K562 (cell line): ENCODE measurements at regions not wholly inside any gene's neighbourhood (a gene's known extent, or its start where the extent isn't known, plus 50 kb on each side); places are given as distances from the start of the nearest gene placed in this dataset.

Experiments used
- ATAC-seq: fragments of 200-7000 bp; cut with Tn5 transposase; 3 replicates; pipeline ENCODE4 v1.9.1; 2020; ENCODE audit warnings: moderate library complexity
- BruUV-seq: library from RNA; stranded (reverse); fragments of 400-500 nt; replicated peaks from 2 replicates; lab custom pipeline; 2021; lab: Mats Ljungman, UMichigan
- CTCF ChIA-PET: fragments of 300-600 bp; formaldehyde crosslinking; extraction: SDS; loops from one replicate; lab custom pipeline; 2021; ENCODE audit warnings: low intra/inter-chr PET ratio; lab: Yijun Ruan, JAX
- POLR2A ChIA-PET: fragments of 300-600, 350-650 bp; sonication (Branson Sonifier 250); formaldehyde crosslinking; extraction: SDS; loops from one replicate; lab custom pipeline; 2021; ENCODE audit warnings: antibody characterized with exemption, inconsistent platforms; lab: Yijun Ruan, JAX
- DNase-seq, 4 experiments: peaks; one replicate each; pipeline versions ENCODE4 v3.0.0 to v3.0.0-alpha.2; 2011 to 2018; ENCODE audit warnings: low spot score in 3 of 4, mixed read lengths in 3 of 4; ENCODE audit errors: extremely low read depth in 1 of 4
- FAIRE-seq: peaks from 2 replicates; lab custom pipeline; 2011; peaks lifted over from hg19 to GRCh38; lab: Jason Lieb, UNC
- H2AFZ ChIP-seq: 2 replicates; pipeline ENCODE4 v1.6.0; 2011; ENCODE audit warnings: low read depth, low read length, control low read depth, inconsistent platforms
- H3K27ac ChIP-seq: fragments of 200-600 bp; 3 replicates; pipeline ENCODE4 v1.8.0; 2011; ENCODE audit warnings: low read depth, mild to moderate bottlenecking, control low read depth, inconsistent platforms, low read length, moderate library complexity, mixed read lengths; ENCODE audit errors: extremely low read depth
- H3K27me3 ChIP-seq, 2 experiments: fragments of 300-600 bp in 1 of 2; 2 replicates in 1 of 2; 3 replicates in 1 of 2; pipeline versions ENCODE4 v1.6.0 to v1.8.0; 2011; ENCODE audit warnings: inconsistent platforms in 2 of 2, low read length in 2 of 2, mild to moderate bottlenecking in 1 of 2, mixed read lengths in 1 of 2, moderate library complexity in 1 of 2; ENCODE audit not compliant: control insufficient read depth in 2 of 2, insufficient read depth in 2 of 2
- H3K36me3 ChIP-seq: fragments of 300-600 bp; 3 replicates; pipeline ENCODE4 v1.8.0; 2011; ENCODE audit warnings: mild to moderate bottlenecking, low read length, inconsistent platforms; ENCODE audit not compliant: control insufficient read depth, insufficient read depth
- H3K4me1 ChIP-seq, 2 experiments: fragments of 200-600 bp in 1 of 2; replicated peaks in 1 of 2; 2 replicates in 1 of 2; 3 replicates in 1 of 2; pipeline versions ENCODE4 v1.5.1 to v1.8.0; 2011; ENCODE audit warnings: inconsistent platforms in 2 of 2, low read length in 2 of 2, mild to moderate bottlenecking in 1 of 2, mixed read lengths in 1 of 2, moderate library complexity in 1 of 2; ENCODE audit not compliant: control insufficient read depth in 2 of 2, insufficient read depth in 2 of 2
- H3K4me2 ChIP-seq: 2 replicates; pipeline ENCODE4 v1.6.1; 2011; ENCODE audit warnings: low read length, control low read depth, inconsistent platforms, mixed read lengths; ENCODE audit not compliant: insufficient read depth
- H3K4me3 ChIP-seq: fragments of 200-600 bp; sonication (generic), shearing (Covaris generic); 2 replicates; pipeline ENCODE4 v1.5.1; 2016; ENCODE audit warnings: control low read depth, inconsistent platforms
- H3K79me2 ChIP-seq: fragments of 200-600 bp; 3 replicates; pipeline ENCODE4 v1.8.0; 2011; ENCODE audit warnings: low read length, inconsistent platforms; ENCODE audit not compliant: control insufficient read depth, insufficient read depth
- H3K9ac ChIP-seq, 2 experiments: 2 replicates each; pipeline versions ENCODE4 v1.6.0 to v1.6.1; 2011; ENCODE audit warnings: low read depth in 2 of 2, low read length in 2 of 2, control low read depth in 1 of 2, inconsistent platforms in 1 of 2, mild to moderate bottlenecking in 1 of 2, mixed read lengths in 1 of 2; ENCODE audit not compliant: insufficient read depth in 1 of 2
- H3K9me1 ChIP-seq: one replicate; pipeline ENCODE4 v1.6.0; 2011; ENCODE audit warnings: inconsistent platforms, mild to moderate bottlenecking, low read length, moderate library complexity; ENCODE audit not compliant: control insufficient read depth, insufficient read depth
- H3K9me3 ChIP-seq: replicated peaks from 2 replicates; pipeline ENCODE4 v1.5.1; 2011; ENCODE audit warnings: low read depth, low read length, inconsistent platforms; ENCODE audit not compliant: control insufficient read depth, insufficient read depth
- H4K20me1 ChIP-seq: replicated peaks from 2 replicates; pipeline ENCODE4 v1.6.1; 2011; ENCODE audit warnings: low read length, inconsistent platforms, mixed read lengths; ENCODE audit not compliant: control insufficient read depth, insufficient read depth
- CCAR2 ChIP-seq: fragments of 200-400 bp; formaldehyde crosslinking; IDR thresholded peaks from 2 replicates; pipeline ENCODE4 v1.6.1; 2017; ENCODE audit warnings: mild to moderate bottlenecking, low read depth, low read length
- ETS2 ChIP-seq: IDR thresholded peaks from 2 replicates; pipeline ENCODE4 v1.6.1; 2016; ENCODE audit warnings: borderline replicate concordance, missing genetic modification characterization, mild to moderate bottlenecking, moderate library complexity, missing compliant biosample characterization; ENCODE audit not compliant: poor library complexity, severe bottlenecking
- HNRNPLL ChIP-seq: fragments of 200-400 bp; formaldehyde crosslinking; IDR thresholded peaks from 2 replicates; pipeline ENCODE4 v1.6.1; 2017; ENCODE audit warnings: low read length, low read depth, mild to moderate bottlenecking; ENCODE audit not compliant: poor library complexity, severe bottlenecking
- MTA1 ChIP-seq: fragments of 450-650 bp; IDR thresholded peaks from 2 replicates; pipeline ENCODE4 v1.6.1; 2017; ENCODE audit warnings: borderline replicate concordance
- SIX5 ChIP-seq, 2 experiments: IDR thresholded peaks; 2 replicates each; pipeline ENCODE4 v1.6.1; 2011; ENCODE audit warnings: low read length in 2 of 2, borderline replicate concordance in 1 of 2, low read depth in 1 of 2, mild to moderate bottlenecking in 1 of 2, moderate library complexity in 1 of 2; ENCODE audit not compliant: insufficient read depth in 1 of 2
- THAP7 ChIP-seq: fragments of 250-450 bp; sonication (Bioruptor Pico); IDR thresholded peaks from 2 replicates; pipeline ENCODE4 v1.5.0; 2021
- XRCC5 ChIP-seq: fragments of 200-400 bp; formaldehyde crosslinking; IDR thresholded peaks from 2 replicates; pipeline ENCODE4 v1.6.1; 2017; ENCODE audit warnings: low read depth, mild to moderate bottlenecking, low read length
- ZNF589 ChIP-seq: fragments of 200-800 bp; sonication (Bioruptor generic); IDR thresholded peaks from 2 replicates; pipeline ENCODE4 v1.6.1; 2016; ENCODE audit warnings: low read depth, missing genetic modification characterization, missing compliant biosample characterization
- ZNF696 ChIP-seq: fragments of 250-450 bp; sonication (Bioruptor Pico); conservative IDR thresholded peaks from 2 replicates; pipeline ENCODE4 v1.4.0; 2020; ENCODE audit warnings: mild to moderate bottlenecking, moderate library complexity
- WGBS: fragments of 100-300 bp; shearing (Covaris generic); methylation state at CpG from one replicate; pipeline ENCODE4 v1.1.6; 2016; ENCODE audit warnings: low coverage, mixed read lengths; ENCODE audit not compliant: insufficient coverage; ENCODE audit errors: missing lambda C conversion rate; 5-methylcytosine and 5-hydroxymethylcytosine counted together
- in situ Hi-C: fragments of 300-500 bp; cut with MboI; formaldehyde crosslinking; loops from 4 replicates; pipeline ENCODE4 v1.15.0; 2018; ENCODE audit warnings: inconsistent platforms, mixed read lengths
- intact Hi-C: fragments of 100-400 bp; cut with micrococcal nuclease; formaldehyde crosslinking; loops from 2 replicates; pipeline ENCODE4 v1.14.2; 2022
- TF ChIP-seq, protein P1 (sequence below), 2 experiments: fragments of 450-650 bp; IDR thresholded peaks; 2 replicates each; pipeline ENCODE4 v1.6.1; 2016

GRCh38 chr7:65233409-65234034, 140.1 kb upstream of the ZNF92 start:
- H3K79me2 ChIP-seq: no peaks in the 10 kb centered on the region
- ATAC-seq (no peak), FAIRE-seq (no peak), DNase-seq (no peak)
- no peaks in the 10 kb centered on the region for H4K20me1 ChIP-seq
- no TSS peak for BruUV-seq
- H3K4me2 ChIP-seq: no peak overlapping the region
- no peak overlapping the region for H3K27ac ChIP-seq
- no peak overlapping the region for H3K4me3 ChIP-seq
- H3K9me3 ChIP-seq: no peaks in the 10 kb centered on the region
- 0% methylated on average over 2 of the region's 2 CpGs for WGBS
- no peaks in the 10 kb centered on the region for H3K36me3 ChIP-seq
- in situ Hi-C loops (no loop called here), intact Hi-C loops (no loop called here)
- no peak overlapping the region for H2AFZ ChIP-seq
- ChIA-PET POLR2A (interaction anchor here (0.5 kb wide), 1 partner anchor 36 kb away, joined by 3 read pairs; no protein-coding TSS in a partner anchor), CTCF (no interaction called here)
- H3K9me1 ChIP-seq: no peaks in the 10 kb centered on the region
- peaks cover 2 to 11% of the 10 kb centered on the region in 2 experiments; a peak in 3 of 5 replicates for H3K27me3 ChIP-seq
- TF ChIP-seq CCAR2: no peak
- TF ChIP-seq SIX5 (IDR thresholded peaks at IDR 0.05; ENCODE audit: borderline replicate concordance in 1 of 2, insufficient read depth in 1 of 2, low read depth in 1 of 2, low read length in 2 of 2): no peak
- TF ChIP-seq ZNF696 (CRISPR knock-in tag): no peak
- TF ChIP-seq, protein P1, sequence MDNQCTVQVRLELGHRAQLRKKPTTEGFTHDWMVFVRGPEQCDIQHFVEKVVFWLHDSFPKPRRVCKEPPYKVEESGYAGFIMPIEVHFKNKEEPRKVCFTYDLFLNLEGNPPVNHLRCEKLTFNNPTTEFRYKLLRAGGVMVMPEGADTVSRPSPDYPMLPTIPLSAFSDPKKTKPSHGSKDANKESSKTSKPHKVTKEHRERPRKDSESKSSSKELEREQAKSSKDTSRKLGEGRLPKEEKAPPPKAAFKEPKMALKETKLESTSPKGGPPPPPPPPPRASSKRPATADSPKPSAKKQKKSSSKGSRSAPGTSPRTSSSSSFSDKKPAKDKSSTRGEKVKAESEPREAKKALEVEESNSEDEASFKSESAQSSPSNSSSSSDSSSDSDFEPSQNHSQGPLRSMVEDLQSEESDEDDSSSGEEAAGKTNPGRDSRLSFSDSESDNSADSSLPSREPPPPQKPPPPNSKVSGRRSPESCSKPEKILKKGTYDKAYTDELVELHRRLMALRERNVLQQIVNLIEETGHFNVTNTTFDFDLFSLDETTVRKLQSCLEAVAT (IDR thresholded peaks at IDR 0.05): no peak
- no peak for TF ChIP-seq ZNF589 (CRISPR knock-in tag)
- TF ChIP-seq ETS2 (tag): no peak
- no peak for TF ChIP-seq XRCC5
- TF ChIP-seq THAP7 (CRISPR knock-in tag): no peak
- TF ChIP-seq HNRNPLL: no peak
- no peak for TF ChIP-seq MTA1
- no peak overlapping the region for H3K9ac ChIP-seq
- 0 out of 5 replicates have a peak, but pooled peaks cover 0 to under 1% of the 10 kb centered on the region in 2 experiments for H3K4me1 ChIP-seq
